Midbrain (tissue), 1 donor: ENCODE measurements at regions not wholly inside any gene's neighbourhood (a gene's known extent, or its start where the extent isn't known, plus 50 kb on each side); places are given as distances from the start of the nearest gene placed in this dataset.

ENCODE experiments used
- DNase-seq: peaks from one replicate; lab custom pipeline; 2025; lab: John Stamatoyannopoulos, UW

DNA sequence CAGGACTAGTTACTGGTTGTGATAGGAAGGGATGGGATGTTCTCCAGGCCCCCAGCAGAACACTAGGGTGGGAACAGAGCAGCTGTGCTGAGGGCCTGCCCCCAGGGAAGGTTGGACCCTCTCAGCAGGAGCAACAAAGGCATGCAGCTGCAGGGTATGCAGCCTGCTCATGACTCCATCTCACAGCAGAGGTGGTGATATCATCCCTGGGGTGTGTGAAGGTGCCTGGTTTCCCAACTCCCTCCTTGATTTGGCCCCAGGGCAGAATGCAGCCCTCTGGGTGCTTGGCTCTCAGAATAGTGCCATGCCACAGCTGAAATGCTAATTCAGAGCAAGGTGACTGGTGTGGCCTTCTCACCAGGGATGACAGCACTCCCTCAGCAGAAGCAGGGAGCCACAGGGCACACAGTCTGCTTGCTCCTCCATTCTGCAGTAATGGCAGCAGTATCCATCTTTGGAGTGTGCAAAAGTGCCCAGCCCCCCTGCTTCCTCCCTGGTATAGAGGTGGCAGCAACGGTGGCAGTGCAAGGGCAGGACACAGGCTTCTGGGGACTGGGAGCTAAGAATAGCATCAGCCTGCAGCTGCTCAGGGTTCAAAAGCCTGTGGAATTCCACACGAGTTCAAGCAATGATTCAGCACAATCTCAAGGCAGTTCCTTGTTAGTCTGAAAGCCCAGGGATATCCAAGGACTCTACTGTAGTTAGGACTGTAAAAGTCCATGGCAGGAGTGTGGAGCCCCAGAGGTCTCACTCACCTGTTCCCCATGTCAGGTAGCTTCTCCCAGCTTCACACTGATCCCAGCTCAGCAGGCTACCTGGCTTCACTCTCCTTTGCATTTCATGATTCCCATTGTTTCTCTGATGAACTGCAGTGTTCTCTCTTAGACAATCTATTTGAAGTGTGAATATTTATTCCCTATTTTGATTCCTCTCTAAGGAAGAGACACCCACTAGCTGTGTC, 298.1 kb upstream of the FOXG1 start:
- DNase-seq, result no peak

GRCh38 chr14:28482251-28483040, 284.1 kb upstream of the FOXG1 start:
- DNase-seq, result no peak

DNA sequence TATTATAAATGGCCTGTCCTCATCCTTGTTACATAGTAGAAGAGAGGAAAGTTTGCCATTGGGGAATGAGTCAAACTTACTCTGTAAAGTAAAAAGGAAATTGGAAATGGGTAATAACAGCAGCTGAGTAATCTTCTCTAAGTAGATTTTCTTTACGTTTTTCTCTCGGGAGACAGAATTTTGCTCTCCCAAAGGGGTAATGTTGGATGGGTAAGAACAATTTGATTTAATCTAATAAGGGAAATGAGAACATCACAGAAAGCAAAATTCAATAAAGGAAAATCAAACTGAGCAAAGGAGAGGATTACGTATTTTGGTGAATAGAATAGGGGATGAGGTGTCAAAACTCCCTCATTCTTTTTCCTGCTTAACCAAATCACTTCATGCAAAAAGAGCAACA, 283.1 kb upstream of the FOXG1 start:
- no peak for DNase-seq

GRCh38 chr14:28488684-28489083, 277.9 kb upstream of the FOXG1 start:
- DNase-seq, result no peak

- no peak for DNase-seq
Measured at GRCh38 chr14:28493516-28493915, 273.1 kb upstream of the FOXG1 start.

DNA sequence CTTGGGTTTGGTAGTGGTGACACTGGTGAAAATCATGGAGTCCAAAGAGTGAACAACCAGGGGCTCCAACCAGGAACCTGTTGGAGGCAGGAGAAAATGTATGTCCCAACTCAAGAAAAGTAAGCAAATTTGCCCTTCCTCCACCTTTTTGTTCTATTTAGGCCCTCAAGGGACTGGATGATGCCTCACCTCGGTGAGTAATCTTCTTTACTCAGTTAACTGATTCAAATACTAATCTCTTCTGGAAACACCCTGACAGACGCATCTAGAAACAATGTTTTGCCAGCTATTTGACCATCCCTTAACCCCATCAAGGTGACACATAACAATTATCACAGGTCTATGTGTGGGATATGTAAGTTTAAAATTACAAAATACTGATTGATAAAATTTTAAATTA, 272.4 kb upstream of the FOXG1 start:
- DNase-seq, result no peak

GRCh38 chr14:28496364-28496763, 270.2 kb upstream of the FOXG1 start:
- no peak for DNase-seq

GRCh38 chr14:28502517-28502916, 264.1 kb upstream of the FOXG1 start:
- no peak for DNase-seq

DNA sequence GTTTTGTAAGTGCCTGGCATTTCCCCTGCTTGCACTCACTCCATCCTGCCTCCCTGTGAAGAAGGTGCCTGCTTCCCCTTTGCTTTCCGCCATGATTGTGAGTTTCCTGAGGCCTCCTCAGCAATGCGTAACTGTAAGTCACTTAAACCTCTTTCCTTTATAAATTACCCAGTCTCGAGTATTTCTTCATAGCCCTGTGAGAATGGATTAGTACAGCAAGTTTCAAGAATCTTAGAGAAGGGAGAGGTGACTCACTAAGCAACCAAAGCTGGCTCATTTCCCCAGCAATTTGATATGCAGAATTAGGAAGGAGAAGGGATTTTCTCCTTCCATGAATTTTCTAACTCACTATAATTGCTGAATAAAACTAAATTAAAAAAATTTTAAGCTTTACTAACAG, 251.0 kb upstream of the FOXG1 start:
- no peak for DNase-seq

DNA sequence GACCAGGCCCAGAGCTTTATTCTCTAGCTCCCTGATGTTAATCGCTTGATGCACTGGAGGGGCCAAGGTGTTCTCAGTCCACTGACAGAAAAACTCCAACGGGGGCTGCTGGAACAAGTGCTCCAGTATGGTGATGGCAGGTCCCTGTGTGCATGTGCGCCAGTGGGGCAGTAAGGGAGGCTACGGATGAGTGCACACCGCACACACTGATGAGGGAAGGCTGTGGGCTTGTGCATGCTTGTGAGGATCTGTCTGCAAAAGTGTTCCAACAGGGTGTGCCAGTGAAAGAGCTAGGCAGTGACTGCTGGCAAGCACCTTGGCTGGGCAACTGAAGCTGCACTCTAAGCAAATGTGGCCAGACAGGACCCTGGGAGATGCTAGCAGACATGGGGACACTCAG, 229.7 kb upstream of the FOXG1 start:
- no peak for DNase-seq

GRCh38 chr14:28542040-28542439, 224.5 kb upstream of the FOXG1 start:
- no peak for DNase-seq

DNA sequence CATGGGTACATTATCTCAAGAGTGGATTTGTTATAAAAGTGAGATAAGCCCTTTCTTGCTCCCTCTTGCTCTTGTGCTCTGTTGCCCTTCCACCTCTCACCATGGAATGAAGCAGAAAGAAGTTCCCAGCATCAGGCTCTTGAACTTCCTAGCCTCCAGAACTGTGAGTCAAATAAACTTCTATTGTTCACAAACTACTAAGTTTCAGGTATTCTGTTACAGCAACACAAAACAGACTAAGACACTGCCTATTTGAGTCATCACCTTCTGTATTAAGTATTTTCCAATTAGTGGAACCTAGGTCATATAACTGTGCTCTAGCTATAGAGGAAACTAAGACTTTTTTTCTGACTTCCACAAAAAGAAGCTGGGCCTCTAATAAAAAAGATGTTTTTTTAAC, 201.2 kb upstream of the FOXG1 start:
- DNase-seq, result no peak

DNA sequence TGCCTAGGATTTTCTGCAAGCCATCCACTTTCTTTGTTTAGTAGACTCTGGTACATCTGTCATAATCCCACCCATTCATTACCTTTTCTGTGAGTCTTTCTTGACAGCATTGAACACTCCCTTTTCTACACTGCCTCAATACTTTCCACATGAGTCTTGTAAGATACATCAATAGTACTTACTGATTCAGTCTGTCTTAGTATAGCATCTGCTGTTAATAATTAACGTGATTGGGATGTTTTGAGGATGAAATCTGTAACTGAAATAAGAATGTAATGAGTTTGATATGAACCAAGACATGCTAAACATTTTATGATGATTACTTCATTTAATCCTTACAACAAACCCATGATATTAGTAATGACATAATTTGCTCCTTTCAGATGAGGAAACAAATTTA, 196.2 kb upstream of the FOXG1 start:
- DNase-seq, result no peak

DNA sequence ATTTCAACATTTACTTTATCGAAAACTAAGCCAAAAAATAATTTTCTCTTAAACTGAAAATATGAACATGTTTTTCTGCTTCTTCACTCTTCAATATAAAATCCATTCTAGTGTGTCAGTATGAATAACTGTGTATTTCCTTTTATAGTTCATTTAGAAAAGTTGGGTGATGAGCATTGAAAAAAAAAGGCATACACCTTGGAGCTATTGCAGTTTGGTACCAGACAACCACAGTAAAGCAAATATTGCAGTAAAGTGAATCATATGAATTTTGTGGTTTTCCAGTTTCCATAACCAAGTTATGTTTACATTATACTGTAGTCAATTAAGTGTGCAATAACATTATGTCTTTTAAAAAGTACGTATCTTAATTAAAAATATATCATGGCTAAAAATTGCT, 195.0 kb upstream of the FOXG1 start:
- no peak for DNase-seq

GRCh38 chr14:28576523-28576922, 190.1 kb upstream of the FOXG1 start:
- no peak for DNase-seq

DNA sequence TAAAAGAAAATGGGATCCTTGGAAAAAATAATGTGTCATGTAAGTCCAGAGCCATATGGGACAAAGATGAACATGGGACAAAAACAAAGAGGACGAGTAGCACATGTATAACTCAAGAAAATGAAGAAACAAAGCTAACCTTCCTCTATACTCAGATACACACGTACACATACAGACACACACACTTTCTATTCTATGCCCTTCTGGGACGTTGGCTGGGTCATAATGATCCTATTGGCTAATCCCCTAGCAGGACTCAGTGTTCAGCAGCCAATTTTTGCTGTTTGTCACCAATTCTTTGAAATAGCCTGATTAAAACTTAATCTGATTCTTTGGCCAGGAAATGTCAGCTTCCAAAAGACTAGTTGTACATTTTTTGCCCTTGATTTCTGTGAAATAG, 189.4 kb upstream of the FOXG1 start:
- no peak for DNase-seq

DNA sequence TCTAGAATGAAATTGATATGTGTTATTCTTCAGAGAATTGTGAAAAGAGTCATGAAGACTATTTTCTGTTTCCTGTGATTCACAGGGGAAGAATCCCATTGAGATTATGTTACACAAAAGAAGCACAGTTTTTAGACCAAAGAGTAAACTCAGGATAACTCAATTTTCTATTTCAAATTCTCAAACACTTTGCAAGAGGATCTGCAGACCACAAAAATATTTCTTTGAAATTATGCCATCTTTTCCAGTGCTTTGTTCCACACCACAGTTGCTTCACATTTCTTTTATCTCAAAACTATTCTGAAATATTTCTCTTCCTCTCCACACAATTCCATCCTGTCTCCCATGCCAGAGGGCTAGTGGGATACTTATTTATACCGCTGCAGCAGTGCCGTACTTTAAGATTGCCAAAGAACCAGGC, 188.9 kb upstream of the FOXG1 start:
- DNase-seq, result no peak

DNA sequence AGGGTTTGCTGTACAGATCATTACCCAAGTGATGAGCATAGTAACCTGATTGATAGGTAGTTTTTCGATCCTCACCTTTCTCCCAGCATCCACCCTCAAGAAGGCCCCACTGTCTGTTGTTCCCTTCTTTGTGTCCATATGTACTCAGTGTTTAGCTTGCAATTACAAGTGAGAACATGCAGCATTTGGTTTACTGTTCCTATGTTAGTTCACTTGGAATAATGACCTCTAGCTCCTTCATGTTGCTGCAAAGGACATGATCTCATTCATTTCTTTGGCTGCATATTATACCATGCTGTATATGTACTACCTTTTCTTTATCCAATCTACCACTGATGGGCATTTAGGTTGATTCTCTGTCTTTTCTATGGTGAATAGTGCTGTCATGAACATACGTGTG, 181.6 kb upstream of the FOXG1 start:
- no peak for DNase-seq

DNA sequence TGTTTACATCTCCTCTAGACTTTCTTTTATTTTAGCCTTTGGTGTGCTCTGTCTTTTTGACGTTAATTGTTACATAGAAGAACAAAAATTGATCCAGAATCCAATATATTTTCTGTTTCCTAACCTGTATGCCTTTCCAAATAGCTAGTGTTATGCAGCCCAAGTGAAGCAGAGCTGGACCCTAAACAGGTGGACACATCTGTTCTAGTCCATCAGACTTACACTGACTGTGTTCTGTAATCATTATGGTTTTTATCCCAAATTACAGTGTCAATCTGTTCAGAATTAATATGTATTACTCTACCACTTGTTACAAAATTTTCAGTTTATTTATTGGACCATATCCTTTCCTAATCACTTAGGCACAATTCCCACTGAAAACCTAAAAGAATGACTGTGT, 176.8 kb upstream of the FOXG1 start:
- DNase-seq, result no peak

GRCh38 chr14:28596391-28596790, 170.2 kb upstream of the FOXG1 start:
- DNase-seq, result no peak

DNA sequence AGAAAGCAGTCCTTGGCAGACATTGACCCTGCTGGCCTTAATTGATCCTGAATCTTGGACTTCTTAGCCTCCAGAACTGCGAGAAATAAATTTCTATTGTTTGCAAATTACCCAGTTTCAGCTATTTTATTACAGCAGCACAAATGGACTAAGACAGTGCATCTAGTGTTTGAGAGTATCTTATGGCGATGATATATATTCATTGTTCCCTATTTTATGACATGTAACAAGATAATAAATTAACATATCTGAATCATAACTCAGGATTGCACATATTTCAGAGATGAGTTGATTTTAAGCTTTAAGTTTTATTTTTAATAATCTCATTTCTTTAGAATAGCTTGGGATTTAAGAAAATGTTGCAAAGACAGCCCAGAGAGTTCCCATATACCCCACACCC, 167.4 kb upstream of the FOXG1 start:
- DNase-seq, result no peak

DNA sequence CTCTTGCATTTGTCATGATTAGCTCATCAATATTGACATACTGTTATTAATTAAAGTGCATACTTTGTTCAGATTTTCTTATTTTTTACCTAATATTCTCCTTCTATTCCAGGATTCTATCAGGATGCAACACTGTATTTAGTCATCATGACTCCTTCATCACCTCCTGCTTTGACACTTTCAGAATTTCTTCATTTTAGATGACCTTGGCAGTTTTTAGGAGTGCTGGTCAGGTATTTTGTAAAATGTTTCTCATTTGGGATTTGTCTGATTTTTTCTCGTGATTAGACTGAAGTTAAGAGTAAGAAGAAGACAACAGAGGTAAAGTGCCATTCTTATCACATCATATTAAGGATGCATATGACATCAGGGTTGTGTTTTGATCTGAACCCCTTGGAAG, 167.0 kb upstream of the FOXG1 start:
- DNase-seq, result no peak

GRCh38 chr14:28603606-28604005, 163.0 kb upstream of the FOXG1 start:
- no peak for DNase-seq
